ENCODE measurements at regions not wholly inside any gene's neighbourhood (a gene's known extent, or its start where the extent isn't known, plus 50 kb on each side); places are given as distances from the start of the nearest gene placed in this dataset.

- DNase-seq: no peak
Observed at GRCh38 chr5:133681896-133682295, 69.6 kb upstream of the FSTL4 start.

- no peak for DNase-seq
Observed at GRCh38 chr5:133680830-133681565, 68.7 kb upstream of the FSTL4 start.

- no peak for DNase-seq
Observed at GRCh38 chr5:133679534-133679933, 67.2 kb upstream of the FSTL4 start.

- DNase-seq: no peak
Observed at GRCh38 chr5:133675376-133676154, 63.2 kb upstream of the FSTL4 start.

- DNase-seq: no peak
Observed at GRCh38 chr5:133670336-133670735, 58.0 kb upstream of the FSTL4 start.

- no peak for DNase-seq
Observed at GRCh38 chr5:133669472-133669871, 57.1 kb upstream of the FSTL4 start.

GRCh38 chr5:133668458-133668857 is 56.1 kb upstream of the FSTL4 start:
- DNase-seq: no peak

GRCh38 chr5:133667217-133667616 is 54.9 kb upstream of the FSTL4 start:
- DNase-seq: no peak

- DNase-seq: no peak
Observed at GRCh38 chr5:133665571-133665970, 53.2 kb upstream of the FSTL4 start.

- DNase-seq: no peak
Observed at GRCh38 chr5:133664422-133664821, 52.1 kb upstream of the FSTL4 start.

GRCh38 chr5:133663397-133664054 is 51.2 kb upstream of the FSTL4 start:
- no peak for DNase-seq

GRCh38 chr5:133662578-133662977 is 50.2 kb upstream of the FSTL4 start:
- no peak for DNase-seq
